ENCODE measurements at regions not wholly inside any gene's neighbourhood (a gene's known extent, or its start where the extent isn't known, plus 50 kb on each side); places are given as distances from the start of the nearest gene placed in this dataset.

DNA sequence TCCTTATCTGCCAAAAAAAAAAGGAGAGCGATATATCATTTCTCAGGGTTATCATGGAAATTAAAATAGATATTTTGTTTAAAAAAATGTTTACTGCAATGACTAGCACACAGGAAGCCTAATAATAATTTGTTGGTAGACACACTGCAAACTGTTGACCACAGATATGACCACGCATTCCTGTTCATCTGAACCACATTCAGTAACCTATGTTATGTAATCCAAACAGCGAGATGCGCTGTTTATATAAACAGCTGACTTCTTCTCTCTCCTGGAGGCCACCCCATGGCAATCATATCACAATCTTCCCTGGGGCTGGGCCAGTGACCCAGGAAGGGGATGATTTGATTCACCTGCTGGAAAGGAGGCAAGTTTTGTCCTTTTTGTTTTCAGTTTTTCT, 129.3 kb upstream of the UST start:
- no peak for DNase-seq (ENCODE audit: low spot score)
- Histone ChIP-seq H3K36me3 (no peaks in the 10 kb centered on the region), H3K9me3 (no peaks in the 10 kb centered on the region), H3K27me3 (no peaks in the 10 kb centered on the region), H3K27ac (no peak overlapping the region), H3K4me3 (no peak overlapping the region), H3K4me1 (no peaks in the 10 kb centered on the region)
- TF ChIP-seq, protein P1, sequence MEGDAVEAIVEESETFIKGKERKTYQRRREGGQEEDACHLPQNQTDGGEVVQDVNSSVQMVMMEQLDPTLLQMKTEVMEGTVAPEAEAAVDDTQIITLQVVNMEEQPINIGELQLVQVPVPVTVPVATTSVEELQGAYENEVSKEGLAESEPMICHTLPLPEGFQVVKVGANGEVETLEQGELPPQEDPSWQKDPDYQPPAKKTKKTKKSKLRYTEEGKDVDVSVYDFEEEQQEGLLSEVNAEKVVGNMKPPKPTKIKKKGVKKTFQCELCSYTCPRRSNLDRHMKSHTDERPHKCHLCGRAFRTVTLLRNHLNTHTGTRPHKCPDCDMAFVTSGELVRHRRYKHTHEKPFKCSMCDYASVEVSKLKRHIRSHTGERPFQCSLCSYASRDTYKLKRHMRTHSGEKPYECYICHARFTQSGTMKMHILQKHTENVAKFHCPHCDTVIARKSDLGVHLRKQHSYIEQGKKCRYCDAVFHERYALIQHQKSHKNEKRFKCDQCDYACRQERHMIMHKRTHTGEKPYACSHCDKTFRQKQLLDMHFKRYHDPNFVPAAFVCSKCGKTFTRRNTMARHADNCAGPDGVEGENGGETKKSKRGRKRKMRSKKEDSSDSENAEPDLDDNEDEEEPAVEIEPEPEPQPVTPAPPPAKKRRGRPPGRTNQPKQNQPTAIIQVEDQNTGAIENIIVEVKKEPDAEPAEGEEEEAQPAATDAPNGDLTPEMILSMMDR (IDR thresholded peaks at IDR 0.05), result no peak

DNA sequence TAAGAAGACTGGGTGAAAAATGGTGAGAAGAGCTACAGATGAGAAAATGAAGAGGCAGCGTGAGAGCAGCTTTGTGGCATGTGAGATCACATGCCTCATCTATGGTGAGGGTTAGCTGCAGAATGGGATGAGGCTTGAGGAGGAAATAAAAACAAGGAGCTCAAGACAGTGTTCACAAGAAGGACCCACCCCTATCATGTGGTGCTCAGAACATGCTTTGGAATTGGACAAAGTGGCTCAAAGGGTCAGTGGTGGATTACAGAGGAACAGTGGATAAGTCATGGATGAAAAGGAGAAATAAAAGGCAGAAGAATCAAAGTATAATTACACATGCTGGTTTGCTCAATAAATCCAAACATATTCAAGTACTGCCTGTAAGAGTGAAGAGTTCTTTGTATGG, 126.9 kb upstream of the UST start:
- Histone ChIP-seq H3K4me3 (no peak overlapping the region), H3K27me3 (no peaks in the 10 kb centered on the region), H3K27ac (no peak overlapping the region), H3K9me3 (no peaks in the 10 kb centered on the region), H3K4me1 (no peaks in the 10 kb centered on the region), H3K36me3 (no peaks in the 10 kb centered on the region)
- DNase-seq (ENCODE audit: low spot score), result no peak
- TF ChIP-seq, protein P1 (IDR thresholded peaks at IDR 0.05), result no peak

DNA sequence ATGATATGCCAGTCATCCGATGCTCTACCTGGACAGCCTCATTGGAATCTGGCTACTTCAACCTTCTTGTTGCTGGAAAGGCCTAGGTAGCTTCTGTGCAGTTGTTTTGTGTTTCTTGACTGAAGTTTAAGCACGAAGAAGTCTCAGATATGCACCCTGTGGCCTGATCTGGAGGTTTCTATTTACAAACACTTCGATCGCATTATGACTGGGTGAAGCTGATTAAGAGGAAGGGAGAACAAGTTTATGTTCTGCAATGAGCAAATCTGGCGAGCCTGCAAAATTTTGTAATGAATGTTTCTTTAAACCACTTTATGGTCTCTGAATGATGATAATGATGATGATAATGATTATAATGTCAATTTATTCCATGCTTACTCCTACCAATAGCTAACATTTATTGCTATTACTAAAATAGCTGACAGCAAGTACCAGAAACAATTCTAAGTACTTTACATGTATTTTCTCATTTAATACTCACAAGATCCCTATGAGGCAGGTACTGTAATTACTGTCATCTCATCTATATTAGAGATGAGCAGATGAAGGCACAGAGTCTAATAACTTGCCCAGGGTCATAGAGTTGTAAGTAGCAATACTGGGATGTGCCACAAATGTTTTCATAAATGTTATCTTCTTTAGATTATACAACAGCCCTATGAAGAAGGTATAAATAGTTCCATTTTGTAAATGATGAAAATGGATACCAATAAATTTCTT, 126.1 kb upstream of the UST start:
- H3K36me3 ChIP-seq, result no peaks in the 10 kb centered on the region
- TF ChIP-seq, protein P1 (IDR thresholded peaks at IDR 0.05), result no peak
- H3K27me3 ChIP-seq, result no peaks in the 10 kb centered on the region
- no peaks in the 10 kb centered on the region for H3K4me1 ChIP-seq
- no peaks in the 10 kb centered on the region for H3K9me3 ChIP-seq
- H3K4me3 ChIP-seq, result no peak overlapping the region
- H3K27ac ChIP-seq, result no peak overlapping the region
- DNase-seq (ENCODE audit: low spot score), result no peak

DNA sequence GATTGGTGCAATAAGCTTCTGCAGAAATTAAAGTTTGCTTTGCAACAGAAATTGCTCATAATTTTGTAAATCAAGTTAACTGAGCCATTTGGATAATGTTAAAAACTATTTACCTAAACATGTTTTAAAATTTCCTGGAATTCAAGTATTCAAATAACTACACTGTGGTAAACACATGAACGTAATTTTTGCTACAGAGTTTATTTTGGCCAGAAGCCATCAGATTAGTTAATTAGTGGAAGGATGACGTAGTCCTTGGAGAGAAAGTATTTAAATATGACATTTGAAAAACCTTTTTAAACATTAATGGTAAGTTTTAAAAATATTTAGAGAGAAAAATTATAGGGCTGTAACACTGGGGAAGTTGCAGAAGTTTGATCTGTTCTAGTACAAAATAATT, 121.2 kb upstream of the UST start:
- Histone ChIP-seq H3K27me3 (no peaks in the 10 kb centered on the region), H3K4me3 (no peak overlapping the region), H3K27ac (no peak overlapping the region), H3K9me3 (no peaks in the 10 kb centered on the region), H3K4me1 (no peaks in the 10 kb centered on the region), H3K36me3 (no peaks in the 10 kb centered on the region)
- TF ChIP-seq, protein P1 (IDR thresholded peaks at IDR 0.05), result no peak
- no peak for DNase-seq (ENCODE audit: low spot score)

DNA sequence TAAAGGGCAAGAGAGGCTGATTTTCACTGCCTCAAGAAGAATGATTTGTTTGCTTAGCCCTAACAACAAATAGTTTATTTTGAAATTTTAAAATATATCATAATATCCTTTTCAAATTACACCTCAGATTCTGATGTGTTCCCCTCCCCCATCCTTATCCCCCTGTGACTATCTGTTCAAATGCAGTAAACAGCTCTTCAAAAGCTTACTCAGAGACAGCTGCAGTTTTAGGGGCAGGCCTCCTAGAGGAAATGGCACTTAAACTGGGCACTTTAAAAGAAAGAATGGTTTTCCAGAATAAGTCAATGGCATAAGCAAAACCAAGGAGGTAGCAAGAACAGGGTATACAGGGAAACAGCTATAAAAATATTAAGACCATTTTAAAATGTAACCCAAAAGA, 118.6 kb upstream of the UST start:
- H3K27me3 ChIP-seq, result no peaks in the 10 kb centered on the region
- no peak for DNase-seq (ENCODE audit: low spot score)
- no peak overlapping the region for H3K27ac ChIP-seq
- TF ChIP-seq, protein P1 (IDR thresholded peaks at IDR 0.05), result no peak
- H3K4me3 ChIP-seq, result no peak overlapping the region
- no peaks in the 10 kb centered on the region for H3K36me3 ChIP-seq
- no peaks in the 10 kb centered on the region for H3K4me1 ChIP-seq
- no peaks in the 10 kb centered on the region for H3K9me3 ChIP-seq

DNA sequence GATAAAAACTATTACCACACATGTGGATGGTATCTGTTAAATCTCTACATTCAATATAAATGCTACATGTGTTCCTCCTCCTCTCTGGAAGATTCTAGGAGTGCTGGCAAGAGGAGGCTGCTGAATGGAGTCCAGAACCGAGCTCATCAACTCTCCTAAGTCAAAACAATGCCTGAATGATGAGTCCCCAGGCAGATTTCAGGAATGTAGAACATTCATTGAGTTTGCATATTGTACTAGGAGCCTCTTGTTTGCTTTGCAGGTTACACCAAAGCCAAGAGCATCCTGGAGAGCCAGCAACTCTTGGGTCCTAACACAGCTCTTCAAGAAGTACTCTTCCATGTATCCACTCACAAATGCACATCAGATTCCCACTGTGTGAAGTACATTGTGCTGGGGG, 117.6 kb upstream of the UST start:
- TF ChIP-seq, protein P1 (IDR thresholded peaks at IDR 0.05), result no peak
- Histone ChIP-seq H3K27ac (no peak overlapping the region), H3K4me1 (no peaks in the 10 kb centered on the region), H3K9me3 (no peaks in the 10 kb centered on the region), H3K27me3 (no peaks in the 10 kb centered on the region), H3K4me3 (no peak overlapping the region), H3K36me3 (no peaks in the 10 kb centered on the region)
- DNase-seq (ENCODE audit: low spot score), result no peak
